RWPE1 (cell line): ENCODE measurements at regions not wholly inside any gene's neighbourhood (a gene's known extent, or its start where the extent isn't known, plus 50 kb on each side); places are given as distances from the start of the nearest gene placed in this dataset.
"Not testable (repeated sequence)": the region's sequence is repeated elsewhere in the genome, so short reads cannot be mapped to it uniquely, and the experiment has no call there.

Experiments used
- CTCF ChIA-PET: fragments of 350-600 bp; sonication (Branson Sonifier 250); formaldehyde crosslinking; extraction: SDS; loops from one replicate; lab custom pipeline; 2021; lab: Yijun Ruan, JAX
- POLR2A ChIA-PET: fragments of 400-600 bp; formaldehyde crosslinking; extraction: SDS; loops from one replicate; lab custom pipeline; 2020; ENCODE audit warnings: antibody characterized with exemption; ENCODE audit not compliant: low non-redundant PET; lab: Yijun Ruan, JAX
- DNase-seq: peaks from one replicate; pipeline ENCODE4 v3.0.0; 2012; ENCODE audit warnings: low spot score
- H3K27ac ChIP-seq: fragments of 450-650 bp; 2 replicates; pipeline ENCODE4 v1.5.1; 2017
- CTCF ChIP-seq: fragments of 450-650 bp; conservative IDR thresholded peaks from 2 replicates; pipeline ENCODE4 v1.5.1; 2017; ENCODE audit warnings: low read depth, mild to moderate bottlenecking

- TF ChIP-seq CTCF: no peak
- ChIA-PET POLR2A (no interaction called here), CTCF (no interaction called here)
- H3K27ac ChIP-seq: no peak overlapping the region
- DNase-seq: no peak
Measured at GRCh38 chr5:127192150-127192549, 98.4 kb upstream of the MEGF10 start.

- H3K27ac ChIP-seq: no peak overlapping the region
- no peak for DNase-seq
- TF ChIP-seq CTCF: no peak
- CTCF ChIA-PET: interaction anchor here (0.8 kb wide), 1 partner anchor 11 kb away, joined by 3 read pairs; no protein-coding TSS in a partner anchor
- POLR2A ChIA-PET: no interaction called here
Measured at GRCh38 chr5:127192836-127193338, 97.7 kb upstream of the MEGF10 start.

DNA sequence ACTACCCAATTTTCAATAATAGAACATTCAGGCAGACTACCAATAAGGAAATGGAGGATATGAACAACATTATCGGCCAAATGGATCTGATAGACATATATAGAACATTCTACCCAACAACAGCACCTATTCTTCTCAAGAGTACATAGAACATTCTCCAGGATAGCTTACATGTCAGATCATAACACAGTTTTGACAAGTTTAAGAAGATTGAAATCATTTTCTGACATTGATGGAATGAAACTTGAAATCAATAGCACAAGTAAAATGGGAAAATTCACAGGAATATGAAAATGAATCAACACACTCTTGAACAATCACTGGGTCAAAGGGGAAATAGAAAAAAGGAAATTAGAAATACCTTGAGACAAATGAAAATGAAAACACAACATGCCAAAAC, 94.6 kb upstream of the MEGF10 start:
- no peak for DNase-seq
- no peak for TF ChIP-seq CTCF
- CTCF ChIA-PET: interaction anchor here (0.6 kb wide), 1 partner anchor 26 kb away, joined by 3 read pairs; no protein-coding TSS in a partner anchor
- POLR2A ChIA-PET: no interaction called here
- no peak overlapping the region for H3K27ac ChIP-seq

- DNase-seq, H3K27ac ChIP-seq, CTCF ChIA-PET, POLR2A ChIA-PET: not testable (repeated sequence)
Measured at GRCh38 chr5:127197402-127198167, 93.0 kb upstream of the MEGF10 start.

DNA sequence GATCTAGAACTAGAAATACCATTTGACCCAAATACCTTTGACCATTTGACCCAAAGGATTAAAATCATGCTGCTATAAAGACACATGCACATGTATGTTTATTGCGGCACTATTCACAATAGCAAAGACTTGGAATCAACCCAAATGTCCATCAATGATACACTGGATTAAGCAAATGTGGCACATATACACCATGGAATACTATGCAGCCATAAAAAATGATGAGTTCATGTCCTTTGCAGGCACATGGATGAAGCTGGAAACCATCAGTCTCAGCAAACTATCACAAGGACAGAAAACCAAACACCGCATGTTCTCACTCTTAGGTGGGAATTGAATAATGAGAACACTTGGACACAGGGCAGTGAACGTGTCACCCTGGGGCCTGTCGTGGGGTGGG, 87.9 kb upstream of the MEGF10 start:
- DNase-seq, H3K27ac ChIP-seq, POLR2A ChIA-PET, CTCF ChIA-PET: not testable (repeated sequence)

GRCh38 chr5:127203818-127204217, 86.8 kb upstream of the MEGF10 start:
- TF ChIP-seq CTCF: no peak
- peak; percentile 55 for DNase-seq
- POLR2A ChIA-PET: no interaction called here
- no peak overlapping the region for H3K27ac ChIP-seq
- CTCF ChIA-PET: interaction anchor here (1.0 kb wide), 1 partner anchor 11 kb away, joined by 3 read pairs; no protein-coding TSS in a partner anchor

DNA sequence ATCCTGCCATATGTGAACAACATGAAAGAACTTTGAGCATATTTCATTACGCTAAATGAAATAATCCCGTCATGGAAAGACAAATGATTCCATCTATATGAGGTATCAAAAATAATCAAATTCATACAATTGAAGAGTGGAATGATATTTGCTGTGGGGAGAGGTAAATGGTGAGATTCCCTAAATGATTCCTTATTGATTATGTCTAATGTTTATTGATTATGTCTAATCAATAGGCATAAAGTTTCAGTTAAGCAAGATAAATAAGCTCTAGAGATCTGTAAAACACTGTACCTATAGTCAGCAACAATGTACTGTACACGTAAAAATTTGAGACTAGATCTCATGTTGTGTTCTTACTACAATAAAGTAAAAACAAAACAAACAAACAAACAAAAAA, 85.4 kb upstream of the MEGF10 start:
- no peak overlapping the region for H3K27ac ChIP-seq
- POLR2A ChIA-PET: no interaction called here
- CTCF ChIA-PET: interaction anchor here (0.5 to 0.7 kb wide), 2 partner anchors 19 to 782 kb away, joined by 3 read pairs; no protein-coding TSS in a partner anchor
- no peak for DNase-seq
- no peak for TF ChIP-seq CTCF
